Lung (tissue), 11 donors: ENCODE measurements at regions not wholly inside any gene's neighbourhood (a gene's known extent, or its start where the extent isn't known, plus 50 kb on each side); places are given as distances from the start of the nearest gene placed in this dataset.

Experiments used
- ATAC-seq: fragments of 200-7000 bp; cut with Tn5 transposase; one replicate; pipeline ENCODE4 v1.9.1; 2020; ENCODE audit warnings: moderate number of reproducible peaks; ENCODE audit not compliant: insufficient read depth, low FRiP score
- DNase-seq, 3 donors: peaks; one replicate each; pipeline ENCODE4 v3.0.0-alpha.2; 2013 to 2017
- H3K27ac ChIP-seq, 2 donors: one replicate each; pipeline ENCODE4 v1.5.1; 2013; ENCODE audit warnings: mild to moderate bottlenecking in 2 of 2, moderate library complexity in 2 of 2, control low read depth in 1 of 2, inconsistent platforms in 1 of 2, low read depth in 1 of 2, low read length in 1 of 2
- H3K27me3 ChIP-seq, 3 donors: one replicate each; pipeline ENCODE4 v1.5.1; 2013; ENCODE audit warnings: low read length in 2 of 3; ENCODE audit not compliant: control insufficient read depth in 3 of 3, insufficient read depth in 3 of 3
- H3K36me3 ChIP-seq, 4 donors: one replicate each; pipeline ENCODE4 v1.5.1; 2013; ENCODE audit warnings: low read length in 4 of 4, mild to moderate bottlenecking in 1 of 4, moderate library complexity in 1 of 4; ENCODE audit not compliant: control insufficient read depth in 4 of 4, insufficient read depth in 4 of 4
- H3K4me1 ChIP-seq, 5 donors: one replicate each; pipeline ENCODE4 v1.5.1; 2013; ENCODE audit warnings: low read length in 5 of 5, mild to moderate bottlenecking in 2 of 5, moderate library complexity in 1 of 5; ENCODE audit not compliant: control insufficient read depth in 5 of 5, insufficient read depth in 5 of 5
- H3K4me3 ChIP-seq: one replicate; pipeline ENCODE4 v1.5.1; 2013; ENCODE audit warnings: mild to moderate bottlenecking, control low read depth, moderate library complexity
- H3K9ac ChIP-seq, 2 donors: one replicate each; pipeline ENCODE4 v1.5.1; 2013; ENCODE audit warnings: low read length in 2 of 2, control low read depth in 1 of 2; ENCODE audit not compliant: insufficient read depth in 1 of 2
- H3K9me3 ChIP-seq, 4 donors: one replicate each; pipeline ENCODE4 v1.5.1; 2013; ENCODE audit warnings: low read length in 3 of 4, mild to moderate bottlenecking in 1 of 4, moderate library complexity in 1 of 4; ENCODE audit not compliant: control insufficient read depth in 4 of 4, insufficient read depth in 3 of 4
- WGBS, 2 donors: extraction: QIAGEN DNeasy Blood & Tissue Kit; methylation state at CpG; one replicate each; pipeline ENCODE4 v1.1.7; 2013; 5-methylcytosine and 5-hydroxymethylcytosine counted together
- TF ChIP-seq, protein P1 (sequence below): IDR thresholded peaks from 2 replicates; pipeline ENCODE4 v1.5.1; 2012; ENCODE audit warnings: mild to moderate bottlenecking; ENCODE audit errors: control extremely low read depth, extremely low read depth
- donor health status: control.
- donor health status: control.
- donor health status: Bipolar disorder and iron deficiency.
- donor health status: healthy.
- donor health status: DM: yes; HTN: yes; CAD: no.

GRCh38 chr7:13737563-13737962, 251.9 kb downstream of the ETV1 start:
- DNase-seq (peak in 1 of 3 donors; percentile 57), ATAC-seq (no peak)
- TF ChIP-seq, protein P1, sequence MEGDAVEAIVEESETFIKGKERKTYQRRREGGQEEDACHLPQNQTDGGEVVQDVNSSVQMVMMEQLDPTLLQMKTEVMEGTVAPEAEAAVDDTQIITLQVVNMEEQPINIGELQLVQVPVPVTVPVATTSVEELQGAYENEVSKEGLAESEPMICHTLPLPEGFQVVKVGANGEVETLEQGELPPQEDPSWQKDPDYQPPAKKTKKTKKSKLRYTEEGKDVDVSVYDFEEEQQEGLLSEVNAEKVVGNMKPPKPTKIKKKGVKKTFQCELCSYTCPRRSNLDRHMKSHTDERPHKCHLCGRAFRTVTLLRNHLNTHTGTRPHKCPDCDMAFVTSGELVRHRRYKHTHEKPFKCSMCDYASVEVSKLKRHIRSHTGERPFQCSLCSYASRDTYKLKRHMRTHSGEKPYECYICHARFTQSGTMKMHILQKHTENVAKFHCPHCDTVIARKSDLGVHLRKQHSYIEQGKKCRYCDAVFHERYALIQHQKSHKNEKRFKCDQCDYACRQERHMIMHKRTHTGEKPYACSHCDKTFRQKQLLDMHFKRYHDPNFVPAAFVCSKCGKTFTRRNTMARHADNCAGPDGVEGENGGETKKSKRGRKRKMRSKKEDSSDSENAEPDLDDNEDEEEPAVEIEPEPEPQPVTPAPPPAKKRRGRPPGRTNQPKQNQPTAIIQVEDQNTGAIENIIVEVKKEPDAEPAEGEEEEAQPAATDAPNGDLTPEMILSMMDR, result no peak
- Histone ChIP-seq H3K9ac (no peak overlapping the region), H3K27me3 (no peaks in the 10 kb centered on the region), H3K9me3 (no peaks in the 10 kb centered on the region), H3K27ac (no peak overlapping the region), H3K4me1 (peaks cover 0 to 10% (median 8%) of the 10 kb centered on the region in 5 donors), H3K4me3 (no peak overlapping the region), H3K36me3 (no peaks in the 10 kb centered on the region)
- WGBS, 2 donors, result 38 to 58% methylated on average over 2 of the region's 2 CpGs

GRCh38 chr7:13742126-13742525, 247.3 kb downstream of the ETV1 start:
- peak; percentile 76 for ATAC-seq

DNA sequence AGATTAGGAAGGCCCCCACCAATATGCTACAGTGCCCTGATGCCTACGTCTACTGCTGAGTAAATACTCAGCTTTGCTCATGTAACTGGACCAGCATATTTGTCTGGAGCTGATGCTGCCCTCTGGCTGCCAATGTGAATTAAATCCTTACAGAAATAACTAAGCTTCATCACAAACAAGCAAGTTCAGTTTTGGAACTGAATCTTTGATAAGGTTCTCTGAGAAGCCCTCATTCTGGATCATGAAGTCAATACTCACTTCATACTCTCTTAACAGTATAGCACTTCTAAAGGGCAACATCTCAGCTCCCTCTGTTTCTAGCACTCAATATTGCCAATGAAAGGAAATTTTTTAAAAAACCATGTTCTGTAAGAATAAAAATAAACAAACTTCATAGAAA, 246.7 kb downstream of the ETV1 start:
- Histone ChIP-seq H3K4me3 (no peak overlapping the region), H3K4me1 (peaks cover 0 to 20% (median 8%) of the 10 kb centered on the region in 5 donors), H3K27me3 (no peaks in the 10 kb centered on the region), H3K9me3 (no peaks in the 10 kb centered on the region), H3K27ac (no peak overlapping the region), H3K9ac (no peak overlapping the region), H3K36me3 (no peaks in the 10 kb centered on the region)
- DNase-seq (peak; percentile 61 to 87 (median 86)), ATAC-seq (peak; percentile 77)
- TF ChIP-seq, protein P1, result peak; percentile 11
- 24 to 50% methylated on average over 1 of the region's 1 CpG for WGBS, 2 donors

More at GRCh38 chr7:13742126-13742525, 247.3 kb downstream of the ETV1 start:
- H3K27me3 ChIP-seq, result no peaks in the 10 kb centered on the region
- TF ChIP-seq, protein P1, result no peak
- peaks cover 0 to 20% (median 8%) of the 10 kb centered on the region in 5 donors for H3K4me1 ChIP-seq
- H3K27ac ChIP-seq, result no peak overlapping the region
- 48 to 71% methylated on average over 2 of the region's 2 CpGs for WGBS, 2 donors
- peak; percentile 57 to 71 (median 68) for DNase-seq
- H3K4me3 ChIP-seq, result no peak overlapping the region
- H3K36me3 ChIP-seq, result no peaks in the 10 kb centered on the region
- H3K9ac ChIP-seq, result no peak overlapping the region
- no peaks in the 10 kb centered on the region for H3K9me3 ChIP-seq

- peak; percentile 71 to 91 (median 89) for DNase-seq
- H3K4me3 ChIP-seq, result no peak overlapping the region
- TF ChIP-seq, protein P1, result no peak
- no peaks in the 10 kb centered on the region for H3K9me3 ChIP-seq
- peaks cover 0 to 20% (median 8%) of the 10 kb centered on the region in 5 donors for H3K4me1 ChIP-seq
- 38 to 56% methylated on average over 3 of the region's 3 CpGs for WGBS, 2 donors
- H3K27ac ChIP-seq, result no peak overlapping the region
- no peak for ATAC-seq
- no peaks in the 10 kb centered on the region for H3K27me3 ChIP-seq
- no peak overlapping the region for H3K9ac ChIP-seq
- no peaks in the 10 kb centered on the region for H3K36me3 ChIP-seq
These were observed 246.2 kb downstream of the ETV1 start for GRCh38 chr7:13743226-13743625.
